ENCODE measurements at regions not wholly inside any gene's neighbourhood (a gene's known extent, or its start where the extent isn't known, plus 50 kb on each side); places are given as distances from the start of the nearest gene placed in this dataset.

DNA sequence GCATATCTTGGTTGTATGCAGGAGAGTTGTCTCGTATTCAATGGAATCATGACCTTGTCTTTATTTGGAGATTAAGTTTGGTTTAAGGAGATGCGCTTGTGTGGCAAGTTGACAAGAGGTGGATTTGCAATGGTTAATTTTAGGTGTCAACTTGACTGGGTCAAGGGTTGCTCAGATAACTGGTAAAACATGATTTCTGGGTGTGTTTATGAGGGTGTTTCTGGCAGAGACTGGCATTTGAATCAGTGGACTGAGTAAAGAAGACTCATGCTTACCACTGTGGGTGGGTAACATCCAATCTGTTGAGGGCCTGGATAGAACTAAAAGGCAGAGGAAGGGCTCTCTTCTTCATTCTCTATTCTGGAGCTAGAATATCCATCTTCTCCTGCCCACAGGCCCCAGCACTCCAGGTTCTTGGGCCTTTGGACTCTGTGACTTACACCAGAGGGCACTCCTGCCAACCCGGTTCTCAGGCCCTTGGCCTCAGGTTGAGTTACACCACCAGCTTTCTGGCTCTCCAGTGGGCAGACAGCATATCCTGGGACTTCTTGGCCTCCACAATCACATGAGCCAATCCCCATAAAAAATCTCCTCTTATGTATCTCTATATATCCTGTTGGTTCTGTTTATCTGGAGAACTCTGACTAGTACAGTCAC lies 141.5 kb upstream of the ARID2 start:
- Mint-ChIP-seq H3K4me3 (no peak overlapping the region), H3K36me3 (ENCODE audit: low read depth) (no peaks in the 10 kb centered on the region), H3K27me3 (no peaks in the 10 kb centered on the region), H3K4me1 (no peaks in the 10 kb centered on the region), H3K27ac (no peak overlapping the region), H3K9me3 (no peaks in the 10 kb centered on the region)
- DNase-seq (no peak), ATAC-seq (peak; percentile 24)

DNA sequence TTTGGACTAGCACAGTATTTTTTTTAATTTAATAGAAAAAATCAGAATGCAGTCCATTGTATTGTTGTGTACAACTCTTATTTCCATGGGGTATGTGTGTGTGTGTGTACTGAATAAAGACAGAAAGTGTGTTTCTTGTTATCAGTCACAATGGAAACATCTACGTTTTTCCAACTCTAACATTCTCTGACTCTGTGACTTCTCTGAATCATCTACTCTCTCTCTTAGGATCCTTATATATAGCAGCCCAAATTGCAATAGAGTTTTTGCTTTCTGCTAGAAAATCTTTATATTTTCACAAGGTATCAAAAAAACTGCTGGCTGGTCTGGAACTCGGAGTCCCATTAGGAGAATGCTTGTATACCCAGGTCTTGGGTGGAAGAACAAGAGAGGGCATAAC lies 138.9 kb upstream of the ARID2 start:
- no peaks in the 10 kb centered on the region for H3K4me1 Mint-ChIP-seq
- DNase-seq (no peak), ATAC-seq (peak; percentile 40)
- no peaks in the 10 kb centered on the region for H3K36me3 Mint-ChIP-seq (ENCODE audit: low read depth)
- H3K4me3 Mint-ChIP-seq, result no peak overlapping the region
- no peaks in the 10 kb centered on the region for H3K9me3 Mint-ChIP-seq
- no peak overlapping the region for H3K27ac Mint-ChIP-seq
- H3K27me3 Mint-ChIP-seq, result no peaks in the 10 kb centered on the region

DNA sequence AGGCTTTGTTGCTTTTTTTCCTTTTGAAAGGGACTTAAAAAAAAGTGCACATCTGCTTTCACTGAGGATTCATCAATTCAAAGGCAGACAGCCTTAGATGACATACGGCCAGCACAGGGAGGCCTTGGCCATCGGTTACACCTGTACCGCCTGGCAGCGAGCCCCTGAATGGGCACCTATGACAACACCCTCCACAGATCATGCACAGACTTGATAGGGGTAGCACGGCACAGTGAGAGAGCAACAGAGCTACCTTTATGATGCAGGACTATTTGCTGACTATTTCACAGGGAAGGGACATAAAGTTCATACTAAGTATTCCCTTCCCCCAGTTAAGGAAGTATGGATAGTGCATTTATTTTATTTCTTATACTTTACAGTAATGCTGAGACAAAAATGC lies 137.9 kb upstream of the ARID2 start:
- H3K4me3 Mint-ChIP-seq, result no peak overlapping the region
- DNase-seq (no peak), ATAC-seq (no peak)
- H3K4me1 Mint-ChIP-seq, result no peaks in the 10 kb centered on the region
- H3K9me3 Mint-ChIP-seq, result no peaks in the 10 kb centered on the region
- no peak overlapping the region for H3K27ac Mint-ChIP-seq
- H3K36me3 Mint-ChIP-seq (ENCODE audit: low read depth), result no peaks in the 10 kb centered on the region
- no peaks in the 10 kb centered on the region for H3K27me3 Mint-ChIP-seq

DNA sequence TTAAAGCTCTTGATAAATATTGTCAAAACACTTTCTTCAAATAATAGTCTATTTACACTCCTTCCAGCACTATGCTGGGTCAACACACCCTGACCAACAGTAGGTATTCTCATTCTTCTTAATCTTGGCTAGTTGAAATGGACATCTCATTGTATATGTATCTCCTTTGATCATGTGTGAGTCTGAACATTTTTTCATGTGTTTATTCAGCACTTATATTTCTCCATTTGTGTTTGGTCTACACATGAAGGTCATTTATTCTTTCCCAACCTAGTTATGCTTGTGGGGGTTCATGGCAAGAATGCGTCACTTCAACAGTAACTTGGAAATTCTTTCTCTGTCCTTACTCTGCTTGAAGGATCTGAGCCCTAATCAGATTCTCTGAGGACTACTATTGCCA lies 133.1 kb upstream of the ARID2 start:
- Mint-ChIP-seq H3K4me1 (no peaks in the 10 kb centered on the region), H3K27ac (no peak overlapping the region), H3K36me3 (ENCODE audit: low read depth) (no peaks in the 10 kb centered on the region), H3K27me3 (no peaks in the 10 kb centered on the region), H3K9me3 (no peaks in the 10 kb centered on the region), H3K4me3 (no peak overlapping the region)
- DNase-seq (no peak), ATAC-seq (no peak)

DNA sequence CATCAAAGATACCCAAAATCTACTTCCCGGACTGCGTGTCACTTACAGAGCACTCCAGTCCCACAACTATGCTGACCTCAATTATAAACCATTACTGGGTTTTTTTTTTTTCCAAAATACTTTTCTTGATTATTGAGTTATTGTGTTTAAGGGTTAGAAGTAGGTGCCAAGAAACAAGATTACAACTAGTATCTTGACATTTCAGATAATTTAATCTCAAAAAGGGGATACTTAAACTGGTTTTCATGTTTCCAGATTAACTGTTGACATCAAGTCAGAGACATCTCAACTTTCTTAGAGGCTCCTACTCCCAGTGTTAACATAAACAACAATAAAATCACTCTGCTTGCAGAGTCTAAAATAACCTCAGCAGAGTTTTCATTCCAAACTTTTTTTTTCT lies 131.2 kb upstream of the ARID2 start:
- no peaks in the 10 kb centered on the region for H3K27me3 Mint-ChIP-seq
- ATAC-seq (no peak), DNase-seq (no peak)
- H3K4me3 Mint-ChIP-seq, result no peak overlapping the region
- no peaks in the 10 kb centered on the region for H3K9me3 Mint-ChIP-seq
- no peaks in the 10 kb centered on the region for H3K4me1 Mint-ChIP-seq
- H3K27ac Mint-ChIP-seq, result no peak overlapping the region
- H3K36me3 Mint-ChIP-seq (ENCODE audit: low read depth), result no peaks in the 10 kb centered on the region

DNA sequence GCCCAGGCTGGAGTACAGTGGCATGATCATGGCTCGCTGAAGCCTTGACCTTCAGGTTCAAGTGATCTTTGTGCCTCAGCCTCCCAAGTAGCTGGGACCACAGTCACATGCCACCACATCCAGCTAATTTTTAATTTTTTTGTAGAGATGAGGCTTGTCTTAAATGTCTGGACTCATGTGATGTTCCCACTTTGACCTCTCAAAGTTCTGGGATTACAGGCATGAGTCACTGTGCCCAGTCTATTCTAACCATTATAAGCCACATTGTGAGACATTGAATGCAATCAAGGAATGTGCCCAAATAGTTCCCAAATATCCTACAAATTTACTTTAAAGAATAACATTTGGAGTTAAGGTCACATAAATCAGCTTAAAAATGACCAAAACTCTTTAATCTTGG lies 130.7 kb upstream of the ARID2 start:
- Mint-ChIP-seq H3K9me3 (no peaks in the 10 kb centered on the region), H3K4me1 (no peaks in the 10 kb centered on the region), H3K36me3 (ENCODE audit: low read depth) (no peaks in the 10 kb centered on the region), H3K27ac (no peak overlapping the region), H3K4me3 (no peak overlapping the region), H3K27me3 (no peaks in the 10 kb centered on the region)
- ATAC-seq, result no peak
- DNase-seq, result no peak

DNA sequence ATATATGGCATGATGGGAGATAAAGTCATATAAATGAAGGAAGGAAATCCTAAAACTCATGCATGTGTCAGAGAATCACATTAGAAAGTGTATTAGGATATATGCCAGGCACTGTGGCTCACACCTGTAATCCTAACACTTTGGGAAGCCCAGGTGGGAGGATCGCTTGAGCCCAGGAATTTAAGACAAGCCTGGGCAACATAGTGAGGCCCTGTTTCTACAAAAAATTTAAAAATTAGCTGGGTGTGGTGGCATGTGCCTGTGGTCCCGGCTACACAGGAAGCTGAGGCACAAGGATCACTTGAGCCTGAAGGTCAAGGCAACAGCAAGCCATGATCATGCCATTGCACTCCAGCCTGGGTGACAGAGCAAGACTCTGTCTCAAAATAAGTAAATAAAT lies 130.3 kb upstream of the ARID2 start:
- no peaks in the 10 kb centered on the region for H3K4me1 Mint-ChIP-seq
- no peak overlapping the region for H3K4me3 Mint-ChIP-seq
- H3K9me3 Mint-ChIP-seq, result no peaks in the 10 kb centered on the region
- ATAC-seq (no peak), DNase-seq (no peak)
- no peaks in the 10 kb centered on the region for H3K27me3 Mint-ChIP-seq
- H3K36me3 Mint-ChIP-seq (ENCODE audit: low read depth), result no peaks in the 10 kb centered on the region
- H3K27ac Mint-ChIP-seq, result no peak overlapping the region

DNA sequence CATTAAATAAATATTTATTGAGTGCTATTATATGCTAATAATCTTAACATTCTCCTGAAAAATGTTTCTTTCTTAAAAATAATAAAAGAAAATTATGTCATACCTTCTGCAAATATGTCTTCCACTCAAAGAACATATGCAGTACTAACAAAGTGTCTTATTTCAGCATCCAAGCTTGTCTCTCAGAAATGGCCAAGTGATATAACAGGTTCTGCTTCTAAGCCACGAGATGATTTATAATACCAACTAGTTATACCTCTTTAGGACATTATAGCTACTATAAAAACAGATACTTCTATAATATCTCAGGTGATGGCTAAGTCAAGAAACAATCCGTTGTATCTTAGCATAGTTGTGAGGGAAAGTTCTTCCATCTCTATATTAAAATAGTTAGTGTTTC lies 128.1 kb upstream of the ARID2 start:
- Mint-ChIP-seq H3K36me3 (ENCODE audit: low read depth) (peaks cover 2% of the 10 kb centered on the region), H3K27ac (no peak overlapping the region), H3K9me3 (peaks cover 15% of the 10 kb centered on the region)

DNA sequence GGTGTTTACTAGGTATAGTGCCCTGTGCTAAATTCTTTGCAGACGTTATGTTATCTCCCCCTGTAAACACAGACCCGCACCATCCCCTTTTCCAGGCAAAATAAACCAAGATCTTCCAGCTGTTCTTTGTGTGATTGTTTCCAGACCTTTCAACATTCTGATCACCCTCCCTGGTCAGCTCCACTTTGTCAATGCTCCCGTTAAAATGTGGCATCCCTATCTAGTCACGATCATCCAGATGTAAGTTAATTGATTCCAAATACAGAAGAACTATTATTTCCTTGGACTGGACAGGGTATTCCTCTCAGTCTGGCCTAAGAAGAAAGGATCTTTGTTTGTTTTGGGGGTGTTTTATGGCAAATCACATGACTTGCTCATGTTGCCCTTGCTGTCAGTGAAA lies 127.6 kb upstream of the ARID2 start:
- Mint-ChIP-seq H3K4me1 (no peaks in the 10 kb centered on the region), H3K27ac (no peak overlapping the region), H3K9me3 (peaks cover 15% of the 10 kb centered on the region), H3K4me3 (no peak overlapping the region), H3K27me3 (peaks cover 4% of the 10 kb centered on the region), H3K36me3 (ENCODE audit: low read depth) (peaks cover 2% of the 10 kb centered on the region)
- DNase-seq (no peak), ATAC-seq (no peak)

More for the DNA sequence above, 128.1 kb upstream of the ARID2 start:
- DNase-seq (no peak), ATAC-seq (no peak)
- Mint-ChIP-seq H3K4me3 (no peak overlapping the region), H3K27me3 (peaks cover 4% of the 10 kb centered on the region), H3K4me1 (no peaks in the 10 kb centered on the region)

DNA sequence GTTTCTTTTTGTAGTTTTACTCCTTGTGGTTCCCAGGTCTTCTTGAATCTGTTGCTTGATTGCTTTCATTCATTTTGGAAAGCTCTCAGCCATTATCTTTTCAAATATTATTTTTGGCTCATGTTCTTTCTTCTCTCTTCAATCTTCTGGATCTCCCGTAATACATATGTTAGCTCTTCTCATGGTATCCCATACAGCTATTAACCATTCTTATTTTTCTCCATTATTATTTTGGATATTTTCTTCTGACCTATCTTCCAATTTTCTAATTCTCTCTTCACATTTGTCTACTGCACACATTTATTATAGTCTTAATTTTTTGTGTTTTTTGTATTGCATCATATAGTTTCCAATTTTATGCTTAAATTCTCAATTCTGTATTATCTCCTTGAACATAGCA lies 123.9 kb upstream of the ARID2 start:
- H3K27me3 Mint-ChIP-seq, result peaks cover 4% of the 10 kb centered on the region
- no peaks in the 10 kb centered on the region for H3K4me1 Mint-ChIP-seq

DNA sequence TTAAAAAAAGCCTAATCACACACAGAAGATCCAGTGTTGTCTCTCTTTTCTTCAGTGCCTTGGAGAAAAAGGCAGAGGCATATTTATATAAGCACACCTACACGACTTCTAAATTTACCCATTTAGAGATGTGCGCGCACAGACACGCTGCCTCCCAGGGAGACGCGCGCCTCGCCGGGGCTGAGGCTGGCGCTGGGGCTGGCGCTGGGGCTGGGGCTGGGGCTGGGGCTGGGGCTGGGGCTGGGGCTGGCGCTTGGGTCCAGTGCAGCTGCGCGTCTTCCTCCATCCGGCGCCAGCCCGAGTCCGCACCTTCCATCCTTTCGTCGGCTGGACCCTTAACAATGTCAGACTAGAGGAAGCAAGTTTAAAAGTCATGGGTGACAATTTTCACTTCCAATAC lies 118.4 kb upstream of the ARID2 start:
- no peaks in the 10 kb centered on the region for H3K27me3 Mint-ChIP-seq
- H3K4me3 Mint-ChIP-seq, result no peak overlapping the region
- ATAC-seq (no peak), DNase-seq (no peak)
- H3K9me3 Mint-ChIP-seq, result peaks cover 2% of the 10 kb centered on the region
- H3K36me3 Mint-ChIP-seq (ENCODE audit: low read depth), result no peaks in the 10 kb centered on the region
- peaks cover 10% of the 10 kb centered on the region for H3K4me1 Mint-ChIP-seq
- H3K27ac Mint-ChIP-seq, result no peak overlapping the region

More for the DNA sequence above, 123.9 kb upstream of the ARID2 start:
- Mint-ChIP-seq H3K9me3 (peaks cover 15% of the 10 kb centered on the region), H3K27ac (no peak overlapping the region), H3K36me3 (ENCODE audit: low read depth) (peaks cover 2% of the 10 kb centered on the region), H3K4me3 (no peak overlapping the region)
- DNase-seq, result no peak
- no peak for ATAC-seq

DNA sequence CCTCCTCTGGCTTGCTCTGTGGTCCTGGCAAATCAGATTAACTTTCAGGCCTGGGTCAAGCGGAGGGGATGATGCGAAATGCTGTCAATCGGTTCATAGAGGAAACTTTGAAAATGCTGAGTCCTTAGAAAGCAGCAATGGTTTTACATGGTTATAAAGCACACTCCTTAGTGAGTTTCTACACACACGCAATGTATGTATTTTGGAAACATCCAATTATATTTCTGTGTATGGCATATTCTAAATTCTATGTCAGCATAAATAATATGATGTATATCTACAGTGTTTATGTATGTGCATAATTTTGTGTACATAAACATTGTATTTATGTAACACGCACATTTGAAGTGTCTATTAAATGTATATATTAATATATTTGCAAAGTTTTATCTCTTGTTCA lies 118.0 kb upstream of the ARID2 start:
- H3K27ac Mint-ChIP-seq, result no peak overlapping the region
- H3K9me3 Mint-ChIP-seq, result no peaks in the 10 kb centered on the region
- peaks cover 10% of the 10 kb centered on the region for H3K4me1 Mint-ChIP-seq
- no peak overlapping the region for H3K4me3 Mint-ChIP-seq
- H3K27me3 Mint-ChIP-seq, result no peaks in the 10 kb centered on the region
- DNase-seq (no peak), ATAC-seq (no peak)
- H3K36me3 Mint-ChIP-seq (ENCODE audit: low read depth), result no peaks in the 10 kb centered on the region

DNA sequence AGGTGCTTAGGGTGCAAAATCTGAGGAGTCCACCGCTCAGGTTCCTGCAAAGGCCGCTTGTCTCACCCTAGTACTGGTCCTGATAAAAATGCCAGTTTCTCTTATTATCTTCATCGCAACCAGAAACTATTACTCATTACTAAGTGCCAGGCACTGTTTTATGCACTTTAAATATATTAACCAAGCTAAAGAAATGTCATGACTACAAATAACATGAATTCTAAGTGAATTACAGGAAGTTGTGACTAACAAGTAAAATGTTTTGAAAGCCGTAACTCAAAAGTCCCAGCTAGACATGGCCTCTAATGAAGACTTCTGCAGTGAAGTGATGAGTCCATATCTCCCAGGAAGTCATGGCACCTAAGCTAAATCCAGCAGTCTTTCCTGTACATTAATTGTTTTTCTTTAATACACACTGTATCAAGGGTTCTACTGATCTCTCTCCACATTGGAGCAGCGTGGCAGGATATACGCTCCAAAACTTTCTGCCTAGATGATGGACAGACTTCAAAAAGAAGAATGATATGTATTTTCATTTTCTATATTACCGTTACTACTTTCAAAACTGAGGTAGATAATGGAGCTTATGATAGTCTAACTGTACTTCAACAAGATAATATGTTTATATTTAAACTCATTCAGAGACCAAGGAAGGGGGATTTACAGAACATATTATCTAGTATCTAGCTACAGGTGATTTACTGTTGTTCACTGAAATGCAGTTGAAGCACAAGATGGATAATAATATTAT lies 117.3 kb upstream of the ARID2 start:
- Mint-ChIP-seq H3K9me3 (no peaks in the 10 kb centered on the region), H3K4me3 (no peak overlapping the region), H3K4me1 (peaks cover 10% of the 10 kb centered on the region), H3K27ac (peak overlapping the region; percentile 14), H3K36me3 (ENCODE audit: low read depth) (no peaks in the 10 kb centered on the region), H3K27me3 (no peaks in the 10 kb centered on the region)
- peak; percentile 65 for ATAC-seq
- no peak for DNase-seq

DNA sequence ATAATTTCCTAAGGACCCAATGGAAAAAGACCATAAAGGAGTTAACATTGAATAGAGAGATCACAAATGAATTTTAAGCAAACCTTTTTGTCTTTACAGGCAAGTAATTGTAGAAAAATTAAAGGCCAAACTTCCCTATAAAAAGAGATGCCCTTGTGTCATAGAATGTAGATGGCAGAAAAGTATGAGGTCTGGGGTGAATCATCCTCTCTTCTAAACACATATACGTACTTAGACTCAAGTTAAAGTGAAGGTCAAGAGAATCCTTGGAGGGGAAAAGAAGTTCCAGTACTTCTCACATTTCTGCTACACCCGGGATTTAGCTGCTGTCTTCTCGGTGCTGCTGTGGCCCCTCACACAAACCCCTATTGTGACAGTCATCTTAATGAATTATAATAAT lies 116.2 kb upstream of the ARID2 start:
- DNase-seq (no peak), ATAC-seq (no peak)
- Mint-ChIP-seq H3K4me1 (peaks cover 10% of the 10 kb centered on the region), H3K27ac (no peak overlapping the region), H3K4me3 (no peak overlapping the region), H3K27me3 (no peaks in the 10 kb centered on the region), H3K36me3 (ENCODE audit: low read depth) (no peaks in the 10 kb centered on the region), H3K9me3 (no peaks in the 10 kb centered on the region)

DNA sequence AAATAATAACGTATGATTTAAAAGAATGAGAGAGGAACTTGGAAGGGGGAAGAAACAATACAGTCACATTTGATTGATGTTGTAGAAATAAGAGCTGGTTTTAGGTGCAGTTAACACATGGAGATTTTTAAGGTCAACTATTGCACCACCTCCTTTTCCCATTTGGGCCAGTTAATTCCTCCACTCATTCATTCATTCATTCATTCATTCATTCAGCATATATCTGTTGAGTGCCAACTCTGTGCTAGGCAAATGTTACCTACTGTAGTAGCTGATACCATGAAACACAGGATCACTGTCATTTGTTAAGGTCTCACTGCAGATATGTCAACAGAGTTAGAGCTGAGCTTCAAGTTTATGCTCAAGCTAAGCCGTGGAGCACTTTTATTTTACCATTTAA lies 115.7 kb upstream of the ARID2 start:
- DNase-seq (no peak), ATAC-seq (no peak)
- Mint-ChIP-seq H3K9me3 (no peaks in the 10 kb centered on the region), H3K27me3 (no peaks in the 10 kb centered on the region), H3K36me3 (ENCODE audit: low read depth) (no peaks in the 10 kb centered on the region), H3K27ac (no peak overlapping the region), H3K4me3 (no peak overlapping the region), H3K4me1 (peaks cover 10% of the 10 kb centered on the region)

Measured in activated naive CD8-positive, alpha-beta T cell treated with anti-CD3 and anti-CD28 coated beads, Interleukin-2, amount 50 U/mL, for 24 hours (primary cell).